HepG2 (cell line): ENCODE measurements at regions not wholly inside any gene's neighbourhood (a gene's known extent, or its start where the extent isn't known, plus 50 kb on each side); places are given as distances from the start of the nearest gene placed in this dataset.

Source experiments
- ATAC-seq: fragments of 200-7000 bp; cut with Tn5 transposase; 3 replicates; pipeline ENCODE4 v1.9.1; 2020; ENCODE audit warnings: mild to moderate bottlenecking, moderate library complexity
- BruUV-seq: library from RNA; stranded (reverse); fragments of 400-500 nt; replicated peaks from 2 replicates; lab custom pipeline; 2021; lab: Mats Ljungman, UMichigan
- CTCF ChIA-PET: fragments of 300-600 bp; formaldehyde crosslinking; extraction: SDS; loops from one replicate; lab custom pipeline; 2021; ENCODE audit warnings: low total read pairs, inconsistent platforms, low intra/inter-chr PET ratio; lab: Yijun Ruan, JAX
- POLR2A ChIA-PET: fragments of 350-600 bp; sonication (Branson Sonifier 250); formaldehyde crosslinking; loops from one replicate; lab custom pipeline; 2020; ENCODE audit warnings: antibody characterized with exemption, inconsistent platforms; lab: Yijun Ruan, JAX
- DNase-seq: peaks from one replicate; pipeline ENCODE4 v3.0.0-alpha.2; 2015; ENCODE audit warnings: low spot score
- FAIRE-seq: peaks from 3 replicates; lab custom pipeline; 2011; peaks lifted over from hg19 to GRCh38; lab: Jason Lieb, UNC
- H2AFZ ChIP-seq: one replicate; pipeline ENCODE4 v1.6.1; 2011; ENCODE audit warnings: low read length, inconsistent platforms
- H3K27ac ChIP-seq: fragments of 300-600 bp; 3 replicates; pipeline ENCODE4 v1.8.0; 2011; ENCODE audit warnings: mixed run types, mild to moderate bottlenecking, mixed read lengths, low read length, inconsistent platforms; ENCODE audit not compliant: insufficient read depth; ENCODE audit errors: extremely low read length
- H3K27me3 ChIP-seq, 2 experiments: fragments of 200-600 bp in 1 of 2; 2 replicates in 1 of 2; 3 replicates in 1 of 2; pipeline versions ENCODE4 v1.6.0 to v1.8.0; 2011; ENCODE audit warnings: low read length in 2 of 2, mild to moderate bottlenecking in 2 of 2, moderate library complexity in 2 of 2, inconsistent platforms in 1 of 2; ENCODE audit not compliant: insufficient read depth in 2 of 2, control insufficient read depth in 1 of 2
- H3K36me3 ChIP-seq, 2 experiments: fragments of 200-600 bp in 1 of 2; replicated peaks in 1 of 2; 2 replicates in 1 of 2; 3 replicates in 1 of 2; pipeline versions ENCODE4 v1.5.1 to v1.8.0; 2011; ENCODE audit warnings: low read length in 2 of 2, inconsistent platforms in 1 of 2; ENCODE audit not compliant: insufficient read depth in 2 of 2, control insufficient read depth in 1 of 2
- H3K4me1 ChIP-seq: 2 replicates; pipeline ENCODE4 v1.5.1; 2012; ENCODE audit warnings: low read length, inconsistent platforms; ENCODE audit not compliant: insufficient read depth
- H3K4me2 ChIP-seq: 2 replicates; pipeline ENCODE4 v1.6.0; 2011; ENCODE audit warnings: low read depth, low read length, inconsistent platforms
- H3K4me3 ChIP-seq, 3 experiments: fragments of 200-600 bp in 1 of 3; sonication (generic), shearing (Covaris generic) in 1 of 3; replicated peaks in 1 of 3; 2 replicates each; pipeline ENCODE4 v1.5.1; 2011 to 2016; ENCODE audit warnings: low read length in 3 of 3, inconsistent platforms in 2 of 3, low read depth in 2 of 3, mild to moderate bottlenecking in 2 of 3, control low read depth in 1 of 3, mixed read lengths in 1 of 3; ENCODE audit not compliant: insufficient read depth in 1 of 3
- H3K79me2 ChIP-seq: one replicate; pipeline ENCODE4 v1.6.1; 2011; ENCODE audit warnings: low read length, inconsistent platforms; ENCODE audit not compliant: insufficient read depth
- H3K9ac ChIP-seq: 2 replicates; pipeline ENCODE4 v1.6.0; 2011; ENCODE audit warnings: mild to moderate bottlenecking, low read depth, low read length, inconsistent platforms; ENCODE audit not compliant: insufficient read depth
- H3K9me3 ChIP-seq: 2 replicates; pipeline ENCODE4 v1.5.1; 2012; ENCODE audit warnings: mild to moderate bottlenecking, low read length
- H4K20me1 ChIP-seq: 2 replicates; pipeline ENCODE4 v1.6.0; 2011; ENCODE audit warnings: inconsistent platforms, mild to moderate bottlenecking, low read length, moderate library complexity; ENCODE audit not compliant: insufficient read depth
- EP300 ChIP-seq, 3 experiments: sonication (generic) in 1 of 3; formaldehyde crosslinking in 1 of 3; IDR thresholded peaks; 2 replicates each; pipeline versions ENCODE4 v1.5.1 to v1.6.1; 2011 to 2020; ENCODE audit warnings: low read depth in 2 of 3, low read length in 2 of 3, borderline replicate concordance in 1 of 3, improper control_type of control experiment in 1 of 3, mild to moderate bottlenecking in 1 of 3, missing genetic modification reagents in 1 of 3, moderate library complexity in 1 of 3
- JDP2 ChIP-seq: sonication (generic); formaldehyde crosslinking; IDR thresholded peaks from 2 replicates; pipeline ENCODE4 v1.8.1; 2022; ENCODE audit warnings: missing genetic modification reagents, borderline replicate concordance
- MIXL1 ChIP-seq: IDR thresholded peaks from 2 replicates; pipeline ENCODE4 v1.6.1; 2016
- PRMT3 ChIP-seq: sonication (generic); formaldehyde crosslinking; IDR thresholded peaks from 2 replicates; pipeline ENCODE4 v1.8.1; 2022; ENCODE audit warnings: low read depth, mild to moderate bottlenecking, moderate library complexity, missing genetic modification reagents, borderline replicate concordance
- SMC3 ChIP-seq: IDR thresholded peaks from 2 replicates; pipeline ENCODE4 v1.6.1; 2011; ENCODE audit warnings: low read length, improper control_type of control experiment
- ZBTB39 ChIP-seq: sonication (generic); formaldehyde crosslinking; IDR thresholded peaks from 2 replicates; pipeline ENCODE4 v1.5.0; 2020; ENCODE audit warnings: missing genetic modification reagents
- ZNF468 ChIP-seq: sonication (generic); formaldehyde crosslinking; IDR thresholded peaks from 2 replicates; pipeline ENCODE4 v1.8.0; 2022; ENCODE audit warnings: mild to moderate bottlenecking, moderate library complexity, missing genetic modification reagents
- ZNF816 ChIP-seq: sonication (generic); formaldehyde crosslinking; IDR thresholded peaks from 2 replicates; pipeline ENCODE4 v1.8.0; 2022; ENCODE audit warnings: missing genetic modification reagents, mild to moderate bottlenecking, borderline replicate concordance
- WGBS: methylation state at CpG from one replicate; pipeline ENCODE4 v1.1.6; 2017; ENCODE audit warnings: low lambda C conversion rate; 5-methylcytosine and 5-hydroxymethylcytosine counted together
- in situ Hi-C: cut with HindIII; loops from 2 replicates; pipeline ENCODE4 v1.10.0; 2017; ENCODE audit warnings: low pct_unique_long_range_greater_than_20kb; ENCODE audit not compliant: extremely low pct_ligation_motif_present
- intact Hi-C: fragments of 100-400 bp; cut with micrococcal nuclease; formaldehyde crosslinking; loops from one replicate; pipeline ENCODE4 v1.10.0; 2022; ENCODE audit not compliant: unreplicated experiment

- DNase-seq (no peak), FAIRE-seq (no peak), ATAC-seq (no peak)
- Histone ChIP-seq H3K27me3 (no peaks in the 10 kb centered on the region; a peak in 1 of 5 replicates), H3K4me2 (no peak overlapping the region), H4K20me1 (no peaks in the 10 kb centered on the region), H3K4me1 (no peaks in the 10 kb centered on the region), H3K9ac (no peak overlapping the region), H2AFZ (no peak overlapping the region), H3K79me2 (no peaks in the 10 kb centered on the region), H3K27ac (no peak overlapping the region), H3K9me3 (no peaks in the 10 kb centered on the region)
- POLR2A ChIA-PET = no interaction called here
- intact Hi-C loops = no loop called here
- in situ Hi-C loops = no loop called here
- no peak for TF ChIP-seq ZBTB39 (CRISPR knock-in tag)
- TF ChIP-seq SMC3 = no peak
- TF ChIP-seq PRMT3 (CRISPR knock-in tag) = no peak
- TF ChIP-seq MIXL1 (CRISPR knock-in tag) = no peak
- TF ChIP-seq ZNF816 (CRISPR knock-in tag) = no peak
- TF ChIP-seq EP300 (IDR thresholded peaks at IDR 0.05; ENCODE audit: low read depth in 2 of 2, low read length in 2 of 2) = no peak
- no peak for TF ChIP-seq EP300 (CRISPR knock-in tag; IDR thresholded peaks at IDR 0.05; ENCODE audit: borderline replicate concordance)
- TF ChIP-seq ZNF468 (CRISPR knock-in tag) = no peak
- no peak for TF ChIP-seq JDP2
- TF ChIP-seq, all 625 proteins: peak for 0
- CTCF ChIA-PET = no interaction called here
- 0% methylated on average over 2 of the region's 2 CpGs for WGBS
- no TSS peak for BruUV-seq
- H3K36me3 ChIP-seq = no peaks in the 10 kb centered on the region
- no peak overlapping the region for H3K4me3 ChIP-seq
These were observed 200.9 kb downstream of the KIF18A start for GRCh38 chr11:27907091-27907490.
